ENCODE measurements at regions not wholly inside any gene's neighbourhood (a gene's known extent, or its start where the extent isn't known, plus 50 kb on each side); places are given as distances from the start of the nearest gene placed in this dataset.

- no peak for TF ChIP-seq CTCF (IDR thresholded peaks at IDR 0.05; ENCODE audit: low read depth, low read length)
- TF ChIP-seq POLR2A (IDR thresholded peaks at IDR 0.05; ENCODE audit: extremely low read depth, insufficient read length), result no peak
- no peak for TF ChIP-seq MYC (IDR thresholded peaks at IDR 0.05; ENCODE audit: low read depth, low read length)
- TF ChIP-seq MAX (IDR thresholded peaks at IDR 0.05; ENCODE audit: low read depth, low read length), result no peak
These were observed 1134.9 kb upstream of the FAM98A start for GRCh38 chr2:34734042-34734441.
